ENCODE measurements at regions not wholly inside any gene's neighbourhood (a gene's known extent, or its start where the extent isn't known, plus 50 kb on each side); places are given as distances from the start of the nearest gene placed in this dataset.

DNA sequence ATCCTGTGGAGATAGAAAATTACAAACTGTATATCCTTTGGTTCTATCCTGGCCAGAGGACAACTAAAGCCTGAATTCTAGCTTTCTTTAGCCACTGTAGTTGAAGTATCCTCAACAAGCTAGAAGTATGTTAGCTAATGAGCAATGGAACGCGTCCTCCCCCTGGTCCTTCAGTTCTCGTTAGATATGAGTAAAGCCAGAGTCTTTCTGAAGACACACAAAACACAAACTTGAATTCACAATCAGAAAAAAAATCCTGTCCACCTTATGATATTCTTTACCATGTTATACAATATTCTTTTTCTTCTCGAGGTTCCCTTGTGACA is 1527.0 kb upstream of the SLC10A2 start:
- Histone ChIP-seq H3K27me3 (ENCODE audit: insufficient read depth, low read length) (no peaks in the 10 kb centered on the region), H3K9ac (ENCODE audit: low read length) (no peak overlapping the region), H4K20me1 (ENCODE audit: insufficient read depth) (no peaks in the 10 kb centered on the region), H3K9me2 (ENCODE audit: insufficient read depth) (no peaks in the 10 kb centered on the region), H3K36me3 (ENCODE audit: control insufficient read depth in 1 of 2, insufficient read depth in 2 of 2, low read length in 2 of 2) (no peaks in the 10 kb centered on the region), H3K9me3 (ENCODE audit: control insufficient read depth in 1 of 2, insufficient read depth in 1 of 2, low read depth in 1 of 2, low read length in 2 of 2) (no peaks in the 10 kb centered on the region), H3K79me2 (ENCODE audit: insufficient read depth, low read length) (no peaks in the 10 kb centered on the region), H2AFZ (ENCODE audit: low read depth, low read length, poor library complexity, severe bottlenecking) (no peak overlapping the region), H3K4me3 (replicated peaks in 1 of 2; ENCODE audit: low read depth in 1 of 2, low read length in 2 of 2) (no peak overlapping the region), H3K27ac (ENCODE audit: low read depth, low read length) (no peak overlapping the region), H3K4me1 (ENCODE audit: control insufficient read depth in 1 of 2, insufficient read depth in 2 of 2, low read length in 2 of 2) (peaks cover 2 to 11% of the 10 kb centered on the region in 2 experiments; a peak in 3 of 4 replicates), H3K4me2 (ENCODE audit: low read length) (no peak overlapping the region)
- no TSS peak for BruUV-seq (replicated peaks)
- ChIA-PET RAD21 (ENCODE audit: low non-redundant PET in 1 of 2, low total read pairs in 2 of 2, uncharacterized antibody in 2 of 2, unreplicated experiment in 2 of 2) (no interaction called here), CTCF (no interaction called here), POLR2A (no interaction called here)
- ATAC-seq (no peak), DNase-seq (ENCODE audit: low read depth, low spot score) (no peak)
- intact Hi-C loops (cut with micrococcal nuclease): no loop called here
- TF ChIP-seq ZNF274 (IDR thresholded peaks at IDR 0.05; ENCODE audit: low read depth, low read length) (no peak), POLR2AphosphoS5 (IDR thresholded peaks at IDR 0.05; ENCODE audit: low read depth, low read length) (no peak), YY1 (IDR thresholded peaks at IDR 0.05; ENCODE audit: extremely low read depth, insufficient replicate concordance, low read depth, low read length) (no peak), EGR1 (IDR thresholded peaks at IDR 0.05; ENCODE audit: low read depth) (no peak), EZH2 (IDR thresholded peaks at IDR 0.05) (no peak), FOSL1 (IDR thresholded peaks at IDR 0.05; ENCODE audit: low read depth) (no peak), JUND (IDR thresholded peaks at IDR 0.05) (no peak), SP1 (IDR thresholded peaks at IDR 0.05; ENCODE audit: low read depth) (no peak), EZH2phosphoT487 (IDR thresholded peaks at IDR 0.05; ENCODE audit: borderline replicate concordance) (no peak), TCF7L2 (IDR thresholded peaks at IDR 0.05; ENCODE audit: borderline replicate concordance, extremely low read depth, insufficient read depth, insufficient read length) (no peak), SIN3A (IDR thresholded peaks at IDR 0.05; ENCODE audit: low read depth) (no peak)
- TF ChIP-seq, protein P1, sequence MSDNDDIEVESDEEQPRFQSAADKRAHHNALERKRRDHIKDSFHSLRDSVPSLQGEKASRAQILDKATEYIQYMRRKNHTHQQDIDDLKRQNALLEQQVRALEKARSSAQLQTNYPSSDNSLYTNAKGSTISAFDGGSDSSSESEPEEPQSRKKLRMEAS (IDR thresholded peaks at IDR 0.05): no peak
- TF ChIP-seq, protein P2, sequence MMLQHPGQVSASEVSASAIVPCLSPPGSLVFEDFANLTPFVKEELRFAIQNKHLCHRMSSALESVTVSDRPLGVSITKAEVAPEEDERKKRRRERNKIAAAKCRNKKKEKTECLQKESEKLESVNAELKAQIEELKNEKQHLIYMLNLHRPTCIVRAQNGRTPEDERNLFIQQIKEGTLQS (IDR thresholded peaks at IDR 0.05): no peak

Data from HCT116 (cell line).